ENCODE measurements at regions not wholly inside any gene's neighbourhood (a gene's known extent, or its start where the extent isn't known, plus 50 kb on each side); places are given as distances from the start of the nearest gene placed in this dataset.

- no peaks in the 10 kb centered on the region for H4K20me1 ChIP-seq (replicated peaks in 1 of 2; ENCODE audit: control insufficient read depth in 1 of 2, insufficient read depth in 2 of 2, low read length in 2 of 2)
- 0% methylated on average over 1 of the region's 1 CpG; no CpG with 5 or more reads in 1 of the 2 experiments for WGBS, 2 experiments (ENCODE audit: extremely low coverage in 1 of 2, insufficient coverage in 1 of 2, insufficient read length in 1 of 2, insufficient replicate concordance in 2 of 2, low coverage in 1 of 2, low lambda C conversion rate in 2 of 2, missing lambda C conversion rate in 1 of 2)
- FAIRE-seq (no peak), DNase-seq (ENCODE audit: low read depth in 1 of 2, low spot score in 2 of 2) (no peak)
- H3K79me2 ChIP-seq (ENCODE audit: control insufficient read depth in 1 of 2, insufficient read depth in 2 of 2, low read length in 2 of 2), result no peaks in the 10 kb centered on the region
- ChIA-PET POLR2A (ENCODE audit: partially characterized antibody) (no interaction called here), CTCF (ENCODE audit: partially characterized antibody) (no interaction called here)
- H3K14ac ChIP-seq (ENCODE audit: insufficient read length), result no peak overlapping the region
- H2BK20ac ChIP-seq (ENCODE audit: low read length), result no peak overlapping the region
- H2AFZ ChIP-seq (ENCODE audit: low read length), result no peak overlapping the region
- H2BK12ac ChIP-seq (ENCODE audit: low read depth, low read length), result no peak overlapping the region
- H3K27ac ChIP-seq (ENCODE audit: low read depth, low read length), result no peak overlapping the region
- H4K8ac ChIP-seq (ENCODE audit: extremely low read depth, insufficient read depth, low read length), result no peak overlapping the region
- no peak overlapping the region for H3K4me2 ChIP-seq (ENCODE audit: insufficient read depth in 1 of 2, low read depth in 2 of 2, low read length in 2 of 2)
- H2BK15ac ChIP-seq (ENCODE audit: low read length), result no peak overlapping the region
- H2AK5ac ChIP-seq (ENCODE audit: low read depth, low read length), result no peak overlapping the region
- no peaks in the 10 kb centered on the region for H3K4me1 ChIP-seq (replicated peaks in 1 of 4; ENCODE audit: control insufficient read depth in 3 of 4, insufficient read depth in 4 of 4, low read length in 3 of 4)
- H3K9me3 ChIP-seq (ENCODE audit: insufficient read depth in 2 of 2, low read depth in 1 of 2, low read length in 1 of 2), result no peaks in the 10 kb centered on the region
- H4K91ac ChIP-seq (replicated peaks; ENCODE audit: insufficient read length, low read length), result no peak overlapping the region
- no peak overlapping the region for H3K4ac ChIP-seq (replicated peaks; ENCODE audit: insufficient read length, low read depth, low read length)
- no peaks in the 10 kb centered on the region for H3K36me3 ChIP-seq (ENCODE audit: control insufficient read depth in 2 of 4, insufficient read depth in 4 of 4, low read length in 3 of 4)
- no peak overlapping the region for H3K18ac ChIP-seq (ENCODE audit: extremely low read depth, low read length)
- no peak overlapping the region for H4K5ac ChIP-seq (ENCODE audit: insufficient read length, low read depth, low read length)
- H3K4me3 ChIP-seq (ENCODE audit: extremely low read depth in 1 of 4, insufficient read depth in 2 of 4, low read depth in 3 of 4, low read length in 4 of 4), result no peak overlapping the region
- H3K79me1 ChIP-seq (ENCODE audit: low read depth, low read length), result no peaks in the 10 kb centered on the region
- H3K27me3 ChIP-seq (replicated peaks in 1 of 4; ENCODE audit: control insufficient read depth in 3 of 4, extremely low read depth in 1 of 4, insufficient read depth in 3 of 4, low read length in 3 of 4), result no peaks in the 10 kb centered on the region
- no peaks in the 10 kb centered on the region for H3K23me2 ChIP-seq (ENCODE audit: low read depth, low read length)
- no peak overlapping the region for H3K9ac ChIP-seq (replicated peaks in 1 of 4; ENCODE audit: extremely low read depth in 1 of 4, low read depth in 3 of 4, low read length in 3 of 4)
- no peak overlapping the region for H3K56ac ChIP-seq (replicated peaks; ENCODE audit: insufficient read length, low read depth, low read length)
- H2BK120ac ChIP-seq (replicated peaks; ENCODE audit: low read depth, low read length), result no peak overlapping the region
- no peak overlapping the region for H3K23ac ChIP-seq (ENCODE audit: insufficient read length)
- no peak overlapping the region for H2BK5ac ChIP-seq (ENCODE audit: low read depth, low read length)
- no peak for TF ChIP-seq CREB1 (IDR thresholded peaks at IDR 0.05)
- no peak for TF ChIP-seq ASH2L (IDR thresholded peaks at IDR 0.05; ENCODE audit: low read length)
- no peak for TF ChIP-seq TAF7 (optimal IDR thresholded peaks at IDR 0.05; ENCODE audit: borderline replicate concordance, low read depth, low read length)
- no peak for TF ChIP-seq TEAD4 (IDR thresholded peaks at IDR 0.05; ENCODE audit: low read depth, low read length)
- no peak for TF ChIP-seq BCL11A (IDR thresholded peaks at IDR 0.05; ENCODE audit: low read depth in 2 of 2, low read length in 2 of 2)
- no peak for TF ChIP-seq CTCF (IDR thresholded peaks at IDR 0.05; ENCODE audit: control extremely low read depth in 1 of 3, insufficient read depth in 1 of 3, low read depth in 1 of 3, low read length in 3 of 3)
- TF ChIP-seq NRF1 (IDR thresholded peaks at IDR 0.05; ENCODE audit: low read depth, low read length), result no peak
- TF ChIP-seq RBBP5 (IDR thresholded peaks at IDR 0.05; ENCODE audit: borderline replicate concordance, low read depth, low read length), result no peak
- TF ChIP-seq, protein P1, sequence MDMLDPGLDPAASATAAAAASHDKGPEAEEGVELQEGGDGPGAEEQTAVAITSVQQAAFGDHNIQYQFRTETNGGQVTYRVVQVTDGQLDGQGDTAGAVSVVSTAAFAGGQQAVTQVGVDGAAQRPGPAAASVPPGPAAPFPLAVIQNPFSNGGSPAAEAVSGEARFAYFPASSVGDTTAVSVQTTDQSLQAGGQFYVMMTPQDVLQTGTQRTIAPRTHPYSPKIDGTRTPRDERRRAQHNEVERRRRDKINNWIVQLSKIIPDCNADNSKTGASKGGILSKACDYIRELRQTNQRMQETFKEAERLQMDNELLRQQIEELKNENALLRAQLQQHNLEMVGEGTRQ (IDR thresholded peaks at IDR 0.05; ENCODE audit: low read length), result no peak
- TF ChIP-seq SIRT6 (IDR thresholded peaks at IDR 0.05; ENCODE audit: low read length), result no peak
- TF ChIP-seq GABPA (IDR thresholded peaks at IDR 0.05; ENCODE audit: borderline replicate concordance, insufficient read depth, low read length), result no peak
- TF ChIP-seq BACH1 (IDR thresholded peaks at IDR 0.05; ENCODE audit: low read length), result no peak
- no peak for TF ChIP-seq JUN (IDR thresholded peaks at IDR 0.05; ENCODE audit: low read depth, low read length)
Measured at GRCh38 chr17:71252436-71252835, 868.4 kb upstream of the SOX9 start.
